PC-3 (cell line): ENCODE measurements at regions not wholly inside any gene's neighbourhood (a gene's known extent, or its start where the extent isn't known, plus 50 kb on each side); places are given as distances from the start of the nearest gene placed in this dataset.

ENCODE experiments used
- ATAC-seq: fragments of 200-7000 bp; cut with Tn5 transposase; 2 replicates; pipeline ENCODE4 v1.9.1; 2020; ENCODE audit warnings: mild to moderate bottlenecking, moderate library complexity
- BruUV-seq: library from RNA; stranded (reverse); fragments of 400-500 nt; replicated peaks from 2 replicates; lab custom pipeline; 2021; lab: Mats Ljungman, UMichigan
- CTCF ChIA-PET: fragments of 300-600 bp; sonication (Branson Sonifier 250); formaldehyde crosslinking; loops from one replicate; lab custom pipeline; 2022; ENCODE audit warnings: antibody characterized with exemption; lab: Charles Lee
- POLR2A ChIA-PET: fragments of 300-600 bp; sonication (Branson Sonifier 250); formaldehyde crosslinking; loops from one replicate; lab custom pipeline; 2022; ENCODE audit warnings: antibody characterized with exemption; ENCODE audit not compliant: unreplicated experiment; lab: Charles Lee
- DNase-seq: peaks from one replicate; pipeline ENCODE4 v3.0.0-alpha.2; 2015
- H2AFZ ChIP-seq: fragments of 300-600 bp; sonication (generic); 2 replicates; pipeline ENCODE4 v1.6.0; 2016; ENCODE audit warnings: antibody characterized with exemption, low read length
- H3F3A ChIP-seq: fragments of 300-600 bp; sonication (generic); one replicate; pipeline ENCODE4 v1.6.0; 2017; ENCODE audit warnings: antibody characterized with exemption, low read length, control low read depth, mild to moderate bottlenecking; ENCODE audit not compliant: unreplicated experiment
- H3K27ac ChIP-seq: fragments of 300-600 bp; sonication (generic); 2 replicates; pipeline ENCODE4 v1.5.1; 2016; ENCODE audit warnings: mild to moderate bottlenecking, low read length
- H3K27me3 ChIP-seq: fragments of 300-600 bp; sonication (generic); 2 replicates; pipeline ENCODE4 v1.6.1; 2016; ENCODE audit warnings: low read length, mixed read lengths
- H3K36me3 ChIP-seq: fragments of 300-600 bp; sonication (generic); 2 replicates; pipeline ENCODE4 v1.6.1; 2016; ENCODE audit warnings: low read depth, mixed run types, low read length, mixed read lengths
- H3K4me1 ChIP-seq: fragments of 300-600 bp; sonication (generic); 2 replicates; pipeline ENCODE4 v1.5.1; 2016; ENCODE audit warnings: low read length; ENCODE audit not compliant: insufficient read depth
- H3K4me2 ChIP-seq: fragments of 300-600 bp; sonication (generic); 2 replicates; pipeline ENCODE4 v1.6.0; 2016; ENCODE audit warnings: low read length
- H3K4me3 ChIP-seq: fragments of 300-600 bp; sonication (generic); 2 replicates; pipeline ENCODE4 v1.5.1; 2016; ENCODE audit warnings: mild to moderate bottlenecking, low read length, mixed read lengths
- H3K79me2 ChIP-seq: fragments of 300-600 bp; sonication (generic); 2 replicates; pipeline ENCODE4 v1.6.1; 2017; ENCODE audit warnings: low read length, mixed read lengths
- H3K9ac ChIP-seq: fragments of 300-600 bp; sonication (generic); 2 replicates; pipeline ENCODE4 v1.6.0; 2016; ENCODE audit warnings: mild to moderate bottlenecking, low read length
- H3K9me2 ChIP-seq: fragments of 300-600 bp; sonication (generic); replicated peaks from 2 replicates; pipeline ENCODE4 v1.6.1; 2016; ENCODE audit warnings: mixed run types, low read length, mixed read lengths
- H3K9me3 ChIP-seq: fragments of 300-600 bp; sonication (generic); 2 replicates; pipeline ENCODE4 v1.6.1; 2016; ENCODE audit warnings: low read length, mixed read lengths
- H4K20me1 ChIP-seq: fragments of 300-600 bp; sonication (generic); 2 replicates; pipeline ENCODE4 v1.6.1; 2016; ENCODE audit warnings: low read length, mixed read lengths
- CTCF ChIP-seq: fragments of 300-600 bp; sonication (generic); conservative IDR thresholded peaks from 2 replicates; pipeline ENCODE4 v1.5.1; 2017; ENCODE audit warnings: antibody characterized with exemption, low read depth, mild to moderate bottlenecking, low read length
- EZH2 ChIP-seq: fragments of 300-600 bp; sonication (generic); IDR thresholded peaks from one replicate; pipeline ENCODE4 v1.6.1; 2017; ENCODE audit warnings: antibody characterized with exemption, mild to moderate bottlenecking, low read length; ENCODE audit not compliant: unreplicated experiment
- EZH2phosphoT487 ChIP-seq: fragments of 300-600 bp; sonication (generic); IDR thresholded peaks from 2 replicates; pipeline ENCODE4 v1.6.1; 2018; ENCODE audit warnings: mild to moderate bottlenecking, antibody characterized with exemption, low read length, borderline replicate concordance
- intact Hi-C: fragments of 100-400 bp; cut with micrococcal nuclease; formaldehyde crosslinking; loops from 2 replicates; pipeline ENCODE4 v1.9.0; 2023

- Histone ChIP-seq H4K20me1 (no peaks in the 10 kb centered on the region), H3K36me3 (no peaks in the 10 kb centered on the region), H3K4me1 (no peaks in the 10 kb centered on the region), H3K4me2 (no peak overlapping the region), H2AFZ (no peak overlapping the region), H3K9me3 (peaks cover 3% of the 10 kb centered on the region; the same call in 1 of the 2 replicates), H3K27ac (no peak overlapping the region), H3F3A (no peaks in the 10 kb centered on the region), H3K79me2 (no peaks in the 10 kb centered on the region), H3K9ac (no peak overlapping the region), H3K9me2 (no peaks in the 10 kb centered on the region), H3K27me3 (no peaks in the 10 kb centered on the region), H3K4me3 (no peak overlapping the region)
- TF ChIP-seq CTCF (no peak), EZH2 (no peak), EZH2phosphoT487 (no peak)
- intact Hi-C loops: no loop called here
- no TSS peak for BruUV-seq
- CTCF ChIA-PET: no interaction called here
- POLR2A ChIA-PET: no interaction called here
- ATAC-seq (no peak), DNase-seq (no peak)
Observed at GRCh38 chr12:76142305-76142704, 57.8 kb upstream of the NAP1L1 start.

GRCh38 chr12:76138656-76139055, 54.2 kb upstream of the NAP1L1 start:
- H3K9me3 ChIP-seq: peaks cover 3% of the 10 kb centered on the region; the same call in 1 of the 2 replicates
- H3K27me3 ChIP-seq: no peaks in the 10 kb centered on the region
- H3K9me2 ChIP-seq: no peaks in the 10 kb centered on the region
- H4K20me1 ChIP-seq: no peaks in the 10 kb centered on the region
- H3K4me3 ChIP-seq: no peak overlapping the region
- H3K9ac ChIP-seq: no peak overlapping the region
- intact Hi-C loops: no loop called here
- TF ChIP-seq EZH2: no peak
- H3F3A ChIP-seq: no peaks in the 10 kb centered on the region
- H3K4me1 ChIP-seq: no peaks in the 10 kb centered on the region
- ChIA-PET POLR2A (no interaction called here), CTCF (no interaction called here)
- no peak overlapping the region for H2AFZ ChIP-seq
- H3K4me2 ChIP-seq: no peak overlapping the region
- ATAC-seq (no peak), DNase-seq (no peak)
- no peaks in the 10 kb centered on the region for H3K79me2 ChIP-seq
- BruUV-seq: no TSS peak
- no peaks in the 10 kb centered on the region for H3K36me3 ChIP-seq
- no peak overlapping the region for H3K27ac ChIP-seq

- ChIA-PET POLR2A (no interaction called here), CTCF (no interaction called here)
- Histone ChIP-seq H3K4me3 (no peak overlapping the region), H3K4me1 (no peaks in the 10 kb centered on the region), H3K9ac (no peak overlapping the region), H4K20me1 (no peaks in the 10 kb centered on the region), H3F3A (no peaks in the 10 kb centered on the region), H3K79me2 (no peaks in the 10 kb centered on the region), H3K9me2 (no peaks in the 10 kb centered on the region), H3K27me3 (no peaks in the 10 kb centered on the region), H3K27ac (no peak overlapping the region), H3K36me3 (no peaks in the 10 kb centered on the region), H2AFZ (no peak overlapping the region), H3K9me3 (peaks cover 3% of the 10 kb centered on the region; the same call in 1 of the 2 replicates), H3K4me2 (no peak overlapping the region)
- no TSS peak for BruUV-seq
- TF ChIP-seq EZH2: no peak
- TF ChIP-seq CTCF: no peak
- TF ChIP-seq EZH2phosphoT487: no peak
- DNase-seq (no peak), ATAC-seq (no peak)
- intact Hi-C loops: no loop called here
Observed at GRCh38 chr12:76137606-76138005, 53.1 kb upstream of the NAP1L1 start.
